Panc1 (cell line): ENCODE measurements at regions not wholly inside any gene's neighbourhood (a gene's known extent, or its start where the extent isn't known, plus 50 kb on each side); places are given as distances from the start of the nearest gene placed in this dataset.

Source experiments
- ATAC-seq: fragments of 200-7000 bp; cut with Tn5 transposase; 2 replicates; pipeline ENCODE4 v1.9.1; 2020; ENCODE audit warnings: mild to moderate bottlenecking, moderate library complexity
- BruUV-seq: library from RNA; stranded (reverse); fragments of 400-500 nt; replicated peaks from 2 replicates; lab custom pipeline; 2021; lab: Mats Ljungman, UMichigan
- CTCF ChIA-PET: fragments of 300-600 bp; sonication (Branson Sonifier 250); formaldehyde crosslinking; loops from one replicate; lab custom pipeline; 2022; ENCODE audit warnings: antibody characterized with exemption; lab: Charles Lee
- POLR2A ChIA-PET: fragments of 300-600 bp; sonication (Branson Sonifier 250); formaldehyde crosslinking; loops from one replicate; lab custom pipeline; 2022; ENCODE audit warnings: antibody characterized with exemption; lab: Charles Lee
- DNase-seq: peaks from one replicate; pipeline ENCODE4 v3.0.0-alpha.2; 2010; ENCODE audit warnings: low read depth, low spot score
- H3K27ac ChIP-seq: 2 replicates; pipeline ENCODE4 v1.5.1; 2011; ENCODE audit warnings: mild to moderate bottlenecking, low read length, inconsistent platforms
- H3K27me3 ChIP-seq: fragments of 200-500 bp; sonication (Bioruptor generic); 2 replicates; pipeline ENCODE4 v1.6.0; 2014; ENCODE audit warnings: low read length, inconsistent platforms; ENCODE audit not compliant: control insufficient read depth, insufficient read depth
- H3K36me3 ChIP-seq: fragments of 200-500 bp; sonication (Bioruptor generic); 2 replicates; pipeline ENCODE4 v1.5.1; 2014; ENCODE audit warnings: inconsistent platforms, mild to moderate bottlenecking, low read length, moderate library complexity; ENCODE audit not compliant: control insufficient read depth, insufficient read depth
- H3K4me1 ChIP-seq: 2 replicates; pipeline ENCODE4 v1.5.1; 2011; ENCODE audit warnings: inconsistent platforms, mild to moderate bottlenecking, low read length, moderate library complexity; ENCODE audit not compliant: control insufficient read depth, insufficient read depth
- H3K4me3 ChIP-seq, 2 experiments: 2 replicates each; pipeline ENCODE4 v1.5.1; 2011 to 2012; ENCODE audit warnings: low read depth in 2 of 2, low read length in 2 of 2, mild to moderate bottlenecking in 2 of 2, inconsistent platforms in 1 of 2, moderate library complexity in 1 of 2
- H3K9me3 ChIP-seq: fragments of 200-500 bp; sonication (Bioruptor generic); 2 replicates; pipeline ENCODE4 v1.5.1; 2014; ENCODE audit warnings: low read depth, mild to moderate bottlenecking, inconsistent platforms, low read length, moderate library complexity; ENCODE audit not compliant: control insufficient read depth, insufficient read depth
- CTCF ChIP-seq: fragments of 450-650 bp; IDR thresholded peaks from 2 replicates; pipeline ENCODE4 v1.5.1; 2017; ENCODE audit warnings: mild to moderate bottlenecking
- POLR2AphosphoS5 ChIP-seq: IDR thresholded peaks from 2 replicates; pipeline ENCODE4 v1.6.1; 2012; ENCODE audit warnings: mild to moderate bottlenecking, low read depth, low read length, moderate library complexity
- SIN3A ChIP-seq: IDR thresholded peaks from 2 replicates; pipeline ENCODE4 v1.6.1; 2012; ENCODE audit warnings: low read depth, mild to moderate bottlenecking, low read length, moderate library complexity, borderline replicate concordance; ENCODE audit not compliant: insufficient read depth
- TCF7L2 ChIP-seq: IDR thresholded peaks from 2 replicates; pipeline ENCODE4 v1.6.1; 2011; ENCODE audit warnings: mild to moderate bottlenecking, low read depth, low read length, inconsistent platforms
- in situ Hi-C: cut with HindIII; loops from 2 replicates; pipeline ENCODE4 v1.10.0; 2016; ENCODE audit warnings: low sequenced_read_pairs, low pct_unique_long_range_greater_than_20kb
- intact Hi-C: fragments of 100-400 bp; cut with micrococcal nuclease; formaldehyde crosslinking; loops from one replicate; pipeline ENCODE4 v1.10.0; 2022; ENCODE audit not compliant: unreplicated experiment
- TF ChIP-seq, protein P1 (sequence below), 2 experiments: IDR thresholded peaks; 2 replicates each; pipeline ENCODE4 v1.6.1; 2011 to 2012; ENCODE audit warnings: low read depth in 2 of 2, control low read depth in 1 of 2, low read length in 1 of 2, mild to moderate bottlenecking in 1 of 2, moderate library complexity in 1 of 2; ENCODE audit not compliant: insufficient read depth in 1 of 2

DNA sequence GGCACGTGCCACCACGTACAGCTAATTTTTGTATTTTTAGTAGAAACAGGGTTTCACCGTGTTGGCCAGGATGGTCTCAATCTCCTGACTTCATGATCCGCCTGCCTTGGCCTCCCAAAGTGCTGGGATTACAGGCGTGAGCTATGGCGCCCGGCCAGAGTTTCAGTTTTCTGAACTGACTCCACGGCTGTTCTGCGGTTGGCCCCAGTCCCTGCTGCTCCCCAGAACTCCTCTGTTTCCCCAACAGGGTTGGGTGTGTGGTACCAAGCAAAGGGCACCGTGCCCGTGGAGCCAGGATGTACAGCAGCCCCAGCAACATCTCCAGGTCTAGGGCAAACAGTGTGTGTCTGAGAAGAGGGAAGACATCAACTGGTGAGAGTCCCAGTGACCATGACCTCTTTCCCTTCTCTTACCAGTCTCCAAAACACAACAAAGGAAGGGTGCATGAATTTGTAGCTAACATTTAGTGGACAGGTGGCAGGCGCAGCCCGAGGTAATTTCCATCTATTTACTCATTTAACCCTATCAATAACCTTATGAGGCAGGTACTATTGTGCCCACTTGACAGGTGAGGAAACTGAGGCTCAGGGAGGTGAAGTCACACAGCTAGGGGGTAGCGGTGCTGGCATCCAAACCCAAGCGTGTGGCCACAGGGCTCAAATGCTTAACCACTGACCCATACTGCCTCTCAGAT lies 57.0 kb upstream of the RBFOX2 start:
- Histone ChIP-seq H3K27me3 (no peaks in the 10 kb centered on the region), H3K9me3 (no peaks in the 10 kb centered on the region), H3K4me1 (no peaks in the 10 kb centered on the region), H3K4me3 (no peak overlapping the region), H3K27ac (no peak overlapping the region), H3K36me3 (no peaks in the 10 kb centered on the region)
- in situ Hi-C loops: no loop called here
- TF ChIP-seq TCF7L2 (no peak), POLR2AphosphoS5 (no peak), SIN3A (no peak), CTCF (no peak)
- TF ChIP-seq, protein P1, sequence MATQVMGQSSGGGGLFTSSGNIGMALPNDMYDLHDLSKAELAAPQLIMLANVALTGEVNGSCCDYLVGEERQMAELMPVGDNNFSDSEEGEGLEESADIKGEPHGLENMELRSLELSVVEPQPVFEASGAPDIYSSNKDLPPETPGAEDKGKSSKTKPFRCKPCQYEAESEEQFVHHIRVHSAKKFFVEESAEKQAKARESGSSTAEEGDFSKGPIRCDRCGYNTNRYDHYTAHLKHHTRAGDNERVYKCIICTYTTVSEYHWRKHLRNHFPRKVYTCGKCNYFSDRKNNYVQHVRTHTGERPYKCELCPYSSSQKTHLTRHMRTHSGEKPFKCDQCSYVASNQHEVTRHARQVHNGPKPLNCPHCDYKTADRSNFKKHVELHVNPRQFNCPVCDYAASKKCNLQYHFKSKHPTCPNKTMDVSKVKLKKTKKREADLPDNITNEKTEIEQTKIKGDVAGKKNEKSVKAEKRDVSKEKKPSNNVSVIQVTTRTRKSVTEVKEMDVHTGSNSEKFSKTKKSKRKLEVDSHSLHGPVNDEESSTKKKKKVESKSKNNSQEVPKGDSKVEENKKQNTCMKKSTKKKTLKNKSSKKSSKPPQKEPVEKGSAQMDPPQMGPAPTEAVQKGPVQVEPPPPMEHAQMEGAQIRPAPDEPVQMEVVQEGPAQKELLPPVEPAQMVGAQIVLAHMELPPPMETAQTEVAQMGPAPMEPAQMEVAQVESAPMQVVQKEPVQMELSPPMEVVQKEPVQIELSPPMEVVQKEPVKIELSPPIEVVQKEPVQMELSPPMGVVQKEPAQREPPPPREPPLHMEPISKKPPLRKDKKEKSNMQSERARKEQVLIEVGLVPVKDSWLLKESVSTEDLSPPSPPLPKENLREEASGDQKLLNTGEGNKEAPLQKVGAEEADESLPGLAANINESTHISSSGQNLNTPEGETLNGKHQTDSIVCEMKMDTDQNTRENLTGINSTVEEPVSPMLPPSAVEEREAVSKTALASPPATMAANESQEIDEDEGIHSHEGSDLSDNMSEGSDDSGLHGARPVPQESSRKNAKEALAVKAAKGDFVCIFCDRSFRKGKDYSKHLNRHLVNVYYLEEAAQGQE (IDR thresholded peaks at IDR 0.05; ENCODE audit: insufficient read depth in 1 of 2, low read depth in 2 of 2, low read length in 1 of 2): no peak
- ChIA-PET POLR2A (no interaction called here), CTCF (no interaction called here)
- no peak for ATAC-seq
- no TSS peak for BruUV-seq
- DNase-seq: no peak
- intact Hi-C loops: no loop called here

- in situ Hi-C loops (no loop called here), intact Hi-C loops (no loop called here)
- no peak overlapping the region for H3K27ac ChIP-seq
- POLR2A ChIA-PET: no interaction called here
- no peaks in the 10 kb centered on the region for H3K9me3 ChIP-seq
- TF ChIP-seq TCF7L2 (no peak), POLR2AphosphoS5 (no peak), SIN3A (no peak), CTCF (no peak)
- TF ChIP-seq, protein P1 (IDR thresholded peaks at IDR 0.05; ENCODE audit: insufficient read depth in 1 of 2, low read depth in 2 of 2, low read length in 1 of 2): no peak
- CTCF ChIA-PET: no interaction called here
- no peaks in the 10 kb centered on the region for H3K27me3 ChIP-seq
- no peaks in the 10 kb centered on the region for H3K36me3 ChIP-seq
- H3K4me1 ChIP-seq: no peaks in the 10 kb centered on the region
- ATAC-seq: no peak
- DNase-seq: no peak
- no TSS peak for BruUV-seq
- H3K4me3 ChIP-seq: no peak overlapping the region
Observed at GRCh38 chr22:36084717-36085116, 56.1 kb upstream of the RBFOX2 start.
